ENCODE measurements at regions not wholly inside any gene's neighbourhood (a gene's known extent, or its start where the extent isn't known, plus 50 kb on each side); places are given as distances from the start of the nearest gene placed in this dataset.

- no peak for FAIRE-seq
- no peak for DNase-seq (ENCODE audit: insufficient read length, low spot score)
- no peak for TF ChIP-seq POLR2A (IDR thresholded peaks at IDR 0.05; ENCODE audit: low read depth, low read length)
- no peak for TF ChIP-seq POU2F2 (IDR thresholded peaks at IDR 0.05; ENCODE audit: low read depth, low read length)
- TF ChIP-seq POLR2AphosphoS5 (IDR thresholded peaks at IDR 0.05; ENCODE audit: low read depth, low read length): no peak
- no peak for TF ChIP-seq TAF1 (IDR thresholded peaks at IDR 0.05; ENCODE audit: low read depth, low read length)
- TF ChIP-seq SPI1 (IDR thresholded peaks at IDR 0.05; ENCODE audit: low read depth, low read length): no peak
- TF ChIP-seq PAX5 (IDR thresholded peaks at IDR 0.05; ENCODE audit: insufficient read depth, low read length, severe bottlenecking): no peak
Measured at GRCh38 chr13:105602956-105603670, 932.3 kb downstream of the EFNB2 start.

GRCh38 chr13:105599477-105600037, 935.9 kb downstream of the EFNB2 start:
- TF ChIP-seq PAX5 (IDR thresholded peaks at IDR 0.05; ENCODE audit: insufficient read depth, low read length, severe bottlenecking) (no peak), POLR2A (IDR thresholded peaks at IDR 0.05; ENCODE audit: low read depth, low read length) (no peak), POU2F2 (IDR thresholded peaks at IDR 0.05; ENCODE audit: low read depth, low read length) (no peak), POLR2AphosphoS5 (IDR thresholded peaks at IDR 0.05; ENCODE audit: low read depth, low read length) (no peak), SPI1 (IDR thresholded peaks at IDR 0.05; ENCODE audit: low read depth, low read length) (no peak), TAF1 (IDR thresholded peaks at IDR 0.05; ENCODE audit: low read depth, low read length) (no peak)
- DNase-seq (ENCODE audit: insufficient read length, low spot score) (no peak), FAIRE-seq (no peak)

GRCh38 chr13:105598529-105598928, 936.9 kb downstream of the EFNB2 start:
- FAIRE-seq: no peak
- no peak for TF ChIP-seq PAX5 (IDR thresholded peaks at IDR 0.05; ENCODE audit: insufficient read depth, low read length, severe bottlenecking)
- TF ChIP-seq TAF1 (IDR thresholded peaks at IDR 0.05; ENCODE audit: low read depth, low read length): no peak
- no peak for TF ChIP-seq POLR2AphosphoS5 (IDR thresholded peaks at IDR 0.05; ENCODE audit: low read depth, low read length)
- no peak for TF ChIP-seq POU2F2 (IDR thresholded peaks at IDR 0.05; ENCODE audit: low read depth, low read length)
- TF ChIP-seq POLR2A (IDR thresholded peaks at IDR 0.05; ENCODE audit: low read depth, low read length): no peak
- DNase-seq (ENCODE audit: insufficient read length, low spot score): no peak

- TF ChIP-seq POLR2A (IDR thresholded peaks at IDR 0.05; ENCODE audit: low read depth, low read length): no peak
- TF ChIP-seq PAX5 (IDR thresholded peaks at IDR 0.05; ENCODE audit: insufficient read depth, low read length, severe bottlenecking): no peak
- no peak for TF ChIP-seq SPI1 (IDR thresholded peaks at IDR 0.05; ENCODE audit: low read depth, low read length)
- TF ChIP-seq TAF1 (IDR thresholded peaks at IDR 0.05; ENCODE audit: low read depth, low read length): no peak
- TF ChIP-seq POLR2AphosphoS5 (IDR thresholded peaks at IDR 0.05; ENCODE audit: low read depth, low read length): no peak
- no peak for TF ChIP-seq POU2F2 (IDR thresholded peaks at IDR 0.05; ENCODE audit: low read depth, low read length)
- no peak for FAIRE-seq
- no peak for DNase-seq (ENCODE audit: insufficient read length, low spot score)
Measured at GRCh38 chr13:105597573-105597972, 937.9 kb downstream of the EFNB2 start.

GRCh38 chr13:105595471-105595870, 940.0 kb downstream of the EFNB2 start:
- DNase-seq (ENCODE audit: insufficient read length, low spot score): no peak
- FAIRE-seq: no peak
- TF ChIP-seq TAF1 (IDR thresholded peaks at IDR 0.05; ENCODE audit: low read depth, low read length) (no peak), SPI1 (IDR thresholded peaks at IDR 0.05; ENCODE audit: low read depth, low read length) (no peak), POU2F2 (IDR thresholded peaks at IDR 0.05; ENCODE audit: low read depth, low read length) (no peak), POLR2A (IDR thresholded peaks at IDR 0.05; ENCODE audit: low read depth, low read length) (no peak), POLR2AphosphoS5 (IDR thresholded peaks at IDR 0.05; ENCODE audit: low read depth, low read length) (no peak), PAX5 (IDR thresholded peaks at IDR 0.05; ENCODE audit: insufficient read depth, low read length, severe bottlenecking) (no peak)

GRCh38 chr13:105591277-105591676, 944.2 kb downstream of the EFNB2 start:
- DNase-seq (ENCODE audit: insufficient read length, low spot score) (no peak), FAIRE-seq (no peak)
- TF ChIP-seq PAX5 (IDR thresholded peaks at IDR 0.05; ENCODE audit: insufficient read depth, low read length, severe bottlenecking): no peak
- TF ChIP-seq POU2F2 (IDR thresholded peaks at IDR 0.05; ENCODE audit: low read depth, low read length): no peak
- no peak for TF ChIP-seq POLR2A (IDR thresholded peaks at IDR 0.05; ENCODE audit: low read depth, low read length)
- TF ChIP-seq TAF1 (IDR thresholded peaks at IDR 0.05; ENCODE audit: low read depth, low read length): no peak
- TF ChIP-seq POLR2AphosphoS5 (IDR thresholded peaks at IDR 0.05; ENCODE audit: low read depth, low read length): no peak
- no peak for TF ChIP-seq SPI1 (IDR thresholded peaks at IDR 0.05; ENCODE audit: low read depth, low read length)

- DNase-seq (ENCODE audit: insufficient read length, low spot score): no peak
- TF ChIP-seq POLR2A (IDR thresholded peaks at IDR 0.05; ENCODE audit: low read depth, low read length): no peak
- no peak for FAIRE-seq
Measured at GRCh38 chr13:105587786-105588185, 947.7 kb downstream of the EFNB2 start.

GRCh38 chr13:105579821-105580710, 955.4 kb downstream of the EFNB2 start:
- TF ChIP-seq POLR2A (IDR thresholded peaks at IDR 0.05; ENCODE audit: low read depth, low read length) (no peak), TAF1 (IDR thresholded peaks at IDR 0.05; ENCODE audit: low read depth, low read length) (no peak), PAX5 (IDR thresholded peaks at IDR 0.05; ENCODE audit: insufficient read depth, low read length, severe bottlenecking) (no peak), SPI1 (IDR thresholded peaks at IDR 0.05; ENCODE audit: low read depth, low read length) (no peak), POU2F2 (IDR thresholded peaks at IDR 0.05; ENCODE audit: low read depth, low read length) (no peak), POLR2AphosphoS5 (IDR thresholded peaks at IDR 0.05; ENCODE audit: low read depth, low read length) (no peak)
- FAIRE-seq (no peak), DNase-seq (ENCODE audit: insufficient read length, low spot score) (no peak)

- FAIRE-seq: no peak
- DNase-seq (ENCODE audit: insufficient read length, low spot score): no peak
- TF ChIP-seq PAX5 (IDR thresholded peaks at IDR 0.05; ENCODE audit: insufficient read depth, low read length, severe bottlenecking): no peak
- no peak for TF ChIP-seq TAF1 (IDR thresholded peaks at IDR 0.05; ENCODE audit: low read depth, low read length)
- no peak for TF ChIP-seq POLR2A (IDR thresholded peaks at IDR 0.05; ENCODE audit: low read depth, low read length)
- no peak for TF ChIP-seq POLR2AphosphoS5 (IDR thresholded peaks at IDR 0.05; ENCODE audit: low read depth, low read length)
- no peak for TF ChIP-seq SPI1 (IDR thresholded peaks at IDR 0.05; ENCODE audit: low read depth, low read length)
- TF ChIP-seq POU2F2 (IDR thresholded peaks at IDR 0.05; ENCODE audit: low read depth, low read length): no peak
Measured at GRCh38 chr13:105573136-105573535, 962.3 kb downstream of the EFNB2 start.

All from GM12891 (cell line).